CD4-positive, alpha-beta T cell treated with Interleukin-15 for 1 hour (primary cell): ENCODE measurements at regions not wholly inside any gene's neighbourhood (a gene's known extent, or its start where the extent isn't known, plus 50 kb on each side); places are given as distances from the start of the nearest gene placed in this dataset.

Source experiments
- DNase-seq: peaks from one replicate; pipeline ENCODE4 v3.0.0-alpha.2; 2020

DNA sequence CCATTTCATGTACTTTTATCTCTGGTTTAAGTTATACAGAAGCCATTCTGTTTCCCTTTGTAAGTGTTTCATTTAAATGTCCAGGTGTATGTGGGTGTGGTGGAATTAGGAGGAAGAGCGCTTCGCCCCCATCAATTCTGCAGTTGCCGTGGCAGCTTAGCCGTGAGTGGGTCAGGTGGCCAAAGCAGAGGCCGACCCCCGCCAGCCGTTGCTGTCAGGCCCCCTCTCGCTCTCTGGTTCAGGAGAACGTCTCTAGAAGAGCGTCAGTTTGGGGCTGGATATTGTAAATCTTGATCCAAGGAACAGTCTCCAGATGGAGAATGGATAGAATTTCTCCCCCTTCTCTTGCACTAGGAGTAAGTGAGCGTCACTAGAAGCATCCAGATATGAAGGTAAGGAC lies 367.4 kb downstream of the FOXA2 start:
- no peak for DNase-seq

DNA sequence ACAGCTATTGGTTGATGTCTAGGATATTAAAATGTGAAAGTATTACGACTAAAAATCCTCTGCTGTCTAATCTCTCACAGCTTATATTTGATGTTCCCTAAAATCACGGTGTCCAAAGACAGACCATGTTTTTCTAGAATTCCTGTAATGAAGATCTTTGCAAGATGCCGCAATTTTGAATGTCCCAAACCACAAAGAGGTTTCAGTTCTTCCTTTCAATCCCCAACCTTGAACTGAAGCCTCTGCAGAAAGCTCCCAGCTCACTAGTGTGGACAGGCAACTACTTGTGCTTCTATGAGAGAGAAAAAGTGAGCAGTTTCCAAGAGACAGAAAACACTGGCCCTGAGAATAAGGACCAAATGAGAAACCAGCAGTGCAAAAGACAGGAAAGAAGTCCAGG lies 370.1 kb downstream of the FOXA2 start:
- DNase-seq: no peak

DNA sequence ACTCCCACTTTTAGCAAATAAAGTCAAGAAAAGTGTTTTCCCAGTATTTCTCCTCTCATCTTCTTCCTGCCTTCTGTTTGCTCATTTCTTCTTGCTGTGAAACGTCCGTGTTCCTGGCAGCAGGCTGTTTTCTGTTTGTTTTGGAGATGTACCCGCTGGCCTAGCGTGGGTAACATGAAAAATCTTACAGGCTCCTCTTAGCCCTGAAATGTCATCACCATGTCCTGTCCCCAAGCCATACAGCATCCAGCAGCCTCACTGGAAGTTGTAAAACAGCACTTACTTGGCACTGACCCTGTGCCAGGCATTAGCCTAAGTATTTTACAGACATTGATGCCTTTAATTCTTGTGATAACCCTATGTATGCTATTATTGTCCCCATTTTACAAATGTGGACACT lies 371.1 kb downstream of the FOXA2 start:
- no peak for DNase-seq

DNA sequence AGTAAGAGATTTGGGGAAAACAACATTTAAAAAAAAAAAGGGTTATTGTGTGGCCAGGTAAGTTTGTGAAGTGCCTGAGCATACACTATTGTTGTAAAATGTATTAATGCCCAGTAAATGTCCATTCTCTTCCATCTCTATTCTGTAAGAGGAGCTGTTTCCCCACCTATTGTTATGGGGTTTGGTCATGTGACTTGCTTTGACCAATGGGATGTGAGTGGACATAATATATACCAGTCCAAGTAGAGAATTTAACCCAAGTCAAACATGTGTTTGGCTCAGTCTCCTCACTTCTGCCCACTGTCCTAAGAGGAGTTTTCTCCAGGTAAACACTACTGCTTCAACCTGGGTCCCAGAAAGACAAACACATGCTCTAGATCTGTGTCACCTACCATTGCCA lies 377.1 kb downstream of the FOXA2 start:
- no peak for DNase-seq

DNA sequence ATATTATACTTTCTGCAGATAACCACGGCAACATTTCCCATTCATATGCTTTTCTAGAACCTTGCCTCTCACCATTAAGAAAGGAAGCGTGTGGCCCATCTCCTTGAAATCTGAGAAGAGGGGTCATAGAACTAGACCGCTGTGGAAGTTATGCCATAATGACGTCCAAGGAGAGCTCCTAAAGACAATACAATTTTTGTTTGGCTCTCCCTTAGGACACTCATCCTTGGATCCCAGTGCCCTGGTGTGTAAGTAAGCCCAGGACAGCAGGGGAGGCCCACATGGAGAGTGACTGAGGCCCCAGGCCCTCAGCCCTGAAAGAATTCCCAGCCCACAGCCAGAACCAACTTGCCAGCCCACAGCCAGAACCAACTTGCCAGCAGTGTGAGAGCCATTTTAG lies 379.6 kb downstream of the FOXA2 start:
- DNase-seq: no peak

DNA sequence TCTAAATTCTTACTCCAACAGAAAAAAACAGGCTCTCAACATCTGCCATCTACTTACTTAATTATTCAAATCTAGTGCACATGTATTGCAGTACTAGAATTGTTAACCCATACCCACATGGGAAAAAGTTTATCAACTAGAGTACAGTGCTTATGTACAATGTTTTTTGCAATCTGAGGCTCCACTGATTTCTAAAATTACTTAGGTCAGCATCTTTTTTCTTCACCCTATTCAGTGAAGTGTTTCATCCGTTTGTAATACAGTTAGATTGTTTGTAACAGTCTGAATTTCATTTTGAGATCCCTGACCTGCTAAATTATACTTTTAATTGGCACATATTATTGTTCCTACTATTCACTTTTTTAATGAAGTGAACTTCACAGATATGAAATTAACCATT lies 402.2 kb downstream of the FOXA2 start:
- no peak for DNase-seq

DNA sequence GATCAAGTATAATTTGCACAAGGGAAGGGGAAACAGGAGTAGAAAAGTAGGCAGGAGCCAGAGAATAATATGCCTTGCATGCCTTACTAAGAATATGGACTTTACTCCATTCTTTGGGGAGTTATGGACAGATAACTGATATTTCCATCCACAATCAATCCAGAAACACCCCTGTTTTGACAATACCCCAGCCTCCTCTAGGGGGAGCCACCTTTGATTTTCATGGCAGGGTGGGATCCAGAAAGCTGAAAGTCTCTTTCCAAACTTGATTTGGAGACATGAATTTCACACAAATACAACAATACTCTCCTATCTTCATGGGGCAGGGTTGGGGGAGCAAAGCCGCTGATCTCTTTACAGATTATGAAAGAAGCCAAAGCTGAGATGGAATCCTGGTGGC lies 404.1 kb downstream of the FOXA2 start:
- DNase-seq: no peak

DNA sequence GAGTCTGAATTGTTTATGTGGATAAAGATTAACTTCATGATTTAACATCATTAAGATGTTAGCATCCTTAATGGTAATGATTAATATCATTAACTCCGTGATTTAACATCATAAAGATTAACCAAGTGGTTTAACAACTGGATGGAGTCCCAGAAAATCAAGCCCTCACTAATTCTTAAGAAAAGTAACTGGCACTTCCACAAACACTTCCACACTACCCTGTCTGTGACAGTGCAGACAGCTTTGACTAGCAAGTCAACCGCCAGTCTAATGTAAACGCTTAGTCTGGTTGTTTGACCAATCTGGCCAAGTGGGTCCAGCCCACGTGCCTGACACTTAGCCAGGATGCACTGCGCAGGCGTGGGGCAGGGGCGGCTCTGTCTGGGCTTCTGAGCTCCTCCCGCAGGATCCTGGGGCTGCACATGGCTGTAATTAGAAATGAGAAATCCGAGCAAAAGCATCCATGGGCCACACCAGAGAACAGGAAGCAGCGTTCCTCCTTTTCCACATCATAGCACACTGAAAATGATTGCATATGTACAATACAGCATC lies 424.2 kb downstream of the FOXA2 start:
- no peak for DNase-seq

DNA sequence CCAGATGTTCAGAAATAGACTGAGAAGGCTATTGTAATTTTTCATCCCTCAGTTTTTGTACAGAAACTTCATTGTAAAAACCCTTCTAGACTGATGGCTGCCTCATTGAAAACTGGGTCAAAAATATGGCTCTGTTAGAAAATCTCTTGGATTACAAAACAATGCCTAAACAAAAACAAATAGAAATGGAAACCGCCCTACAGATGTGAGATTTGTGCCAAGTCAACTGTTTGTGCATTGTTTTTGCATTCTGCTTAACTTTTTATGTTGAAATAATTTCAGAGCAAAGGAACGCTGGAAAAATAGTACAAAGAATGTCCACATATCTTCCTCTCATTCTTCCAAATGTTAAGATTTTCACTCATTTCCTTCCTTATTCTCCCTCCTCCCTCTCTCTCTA lies 425.1 kb downstream of the FOXA2 start:
- no peak for DNase-seq

DNA sequence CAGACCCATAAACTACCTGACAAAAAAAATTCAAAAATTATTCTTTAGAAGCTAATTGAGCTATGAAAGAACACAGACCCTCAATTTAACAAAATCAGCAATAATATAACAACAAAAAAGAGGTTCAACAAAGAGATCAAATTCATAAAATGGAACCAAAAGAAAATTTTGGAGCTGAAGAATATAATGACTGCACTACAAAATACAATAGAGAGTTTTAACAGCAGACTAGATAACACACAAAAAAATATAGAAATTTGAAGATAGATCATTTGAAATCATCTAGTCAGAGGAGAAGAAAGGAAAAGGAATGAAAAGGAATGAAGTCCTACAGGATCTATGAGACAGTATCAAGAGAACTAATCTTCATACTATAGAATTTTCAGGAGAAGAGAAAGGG lies 422.1 kb downstream of the PAX1 start:
- DNase-seq: no peak

DNA sequence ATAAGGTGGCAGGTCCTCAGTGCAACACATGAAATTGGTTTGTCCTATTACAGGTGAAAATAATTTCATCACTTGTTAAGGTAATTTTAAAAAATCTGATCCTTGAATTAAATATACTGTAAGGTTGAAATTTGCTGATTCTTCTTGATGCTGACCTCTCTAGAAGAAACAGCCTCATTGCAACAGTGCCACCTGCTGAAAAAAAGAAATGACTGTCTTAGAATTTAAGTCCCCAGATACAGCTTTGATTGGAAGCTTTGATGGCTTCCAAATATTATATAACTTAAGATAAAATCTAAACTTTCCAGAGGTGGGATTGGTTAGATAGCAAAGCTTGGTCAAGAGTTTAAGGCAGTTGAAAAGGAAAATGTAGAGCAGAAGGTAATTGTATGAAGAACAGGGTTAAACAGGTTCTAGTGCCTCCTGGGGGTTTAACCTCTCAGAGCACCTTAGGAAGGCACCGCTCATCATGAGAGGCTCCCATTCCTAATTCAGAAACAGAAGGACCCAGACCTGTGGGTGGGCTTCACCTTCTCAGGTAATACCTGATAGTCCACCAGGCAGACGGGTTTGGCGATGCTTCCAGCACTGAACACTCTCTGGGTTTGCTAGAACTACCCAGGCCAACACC lies 401.0 kb downstream of the PAX1 start:
- no peak for DNase-seq

DNA sequence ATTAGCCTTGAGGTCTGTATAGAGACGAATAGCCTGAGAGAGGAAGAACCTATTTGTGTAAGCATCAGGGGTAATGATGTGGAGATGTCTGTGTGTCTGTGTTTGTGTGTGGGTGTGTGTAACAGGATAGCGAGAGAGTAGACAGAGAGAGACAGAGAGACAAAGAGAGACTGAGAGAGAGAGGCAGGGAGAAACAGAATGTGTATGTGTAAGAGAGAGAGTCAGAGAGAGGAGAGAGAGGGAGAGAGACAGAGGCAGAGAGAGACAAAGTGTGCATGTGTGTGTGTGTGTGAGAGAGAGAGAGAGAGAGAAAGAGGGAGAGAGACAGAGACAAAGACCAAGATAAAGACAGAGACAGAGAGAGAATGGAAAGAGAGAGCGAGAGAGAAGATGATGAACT lies 396.1 kb downstream of the PAX1 start:
- DNase-seq: no peak

DNA sequence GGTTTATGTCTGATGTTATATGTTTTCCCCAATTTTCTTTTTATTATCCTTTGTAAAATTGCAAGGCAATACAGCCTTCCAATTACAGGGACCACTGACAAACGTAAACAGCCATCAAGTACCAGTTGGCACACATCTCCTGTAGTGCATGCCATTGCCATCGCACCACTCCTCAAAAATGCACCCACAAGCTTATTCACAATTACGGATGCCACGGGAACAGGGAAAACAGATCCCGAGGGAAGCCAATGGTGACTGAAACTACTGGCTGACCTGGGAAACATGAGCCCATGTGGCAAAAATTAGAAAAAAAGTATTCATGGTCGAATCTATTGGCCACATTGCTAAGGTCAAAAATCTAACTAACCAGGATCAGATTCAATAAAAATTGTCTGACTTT lies 395.2 kb downstream of the PAX1 start:
- no peak for DNase-seq

DNA sequence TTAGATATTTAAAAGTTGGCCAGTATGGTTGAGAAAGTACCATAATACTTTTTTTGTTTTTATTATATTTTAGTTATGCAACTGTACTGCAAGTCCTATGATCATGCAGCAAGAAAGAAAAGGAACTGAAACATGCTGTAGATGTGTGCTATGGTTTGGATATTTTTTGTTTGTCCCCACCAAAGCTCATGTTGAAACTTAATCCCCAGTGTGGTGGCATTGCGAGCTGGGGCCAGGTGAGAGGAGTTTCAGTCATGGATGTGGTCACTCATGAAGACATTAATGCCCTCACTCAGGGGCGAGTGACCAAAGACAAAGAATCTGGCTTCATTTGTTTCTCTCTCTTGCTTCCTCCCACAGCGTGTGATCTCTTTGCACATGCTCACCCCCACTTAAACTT lies 393.9 kb downstream of the PAX1 start:
- no peak for DNase-seq

DNA sequence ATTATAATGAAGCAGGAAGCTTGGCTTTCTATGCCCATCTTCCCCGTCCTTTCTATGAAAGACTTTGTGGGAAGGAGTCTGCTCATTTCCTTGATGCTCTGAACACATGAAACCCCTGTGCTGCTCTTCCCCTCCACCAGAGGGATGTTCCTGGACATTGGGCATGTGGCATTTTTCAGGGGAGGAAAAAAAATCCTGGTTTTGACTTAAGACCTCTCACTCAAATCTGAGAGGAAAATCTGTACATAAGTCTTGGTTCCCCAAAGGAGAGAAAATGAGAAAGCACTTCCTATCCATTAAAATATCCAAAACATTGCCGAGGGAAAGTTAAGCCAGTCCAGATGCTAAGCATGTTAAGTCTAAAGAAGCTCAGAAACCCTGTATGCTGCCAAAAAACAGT lies 393.0 kb downstream of the PAX1 start:
- DNase-seq: no peak

DNA sequence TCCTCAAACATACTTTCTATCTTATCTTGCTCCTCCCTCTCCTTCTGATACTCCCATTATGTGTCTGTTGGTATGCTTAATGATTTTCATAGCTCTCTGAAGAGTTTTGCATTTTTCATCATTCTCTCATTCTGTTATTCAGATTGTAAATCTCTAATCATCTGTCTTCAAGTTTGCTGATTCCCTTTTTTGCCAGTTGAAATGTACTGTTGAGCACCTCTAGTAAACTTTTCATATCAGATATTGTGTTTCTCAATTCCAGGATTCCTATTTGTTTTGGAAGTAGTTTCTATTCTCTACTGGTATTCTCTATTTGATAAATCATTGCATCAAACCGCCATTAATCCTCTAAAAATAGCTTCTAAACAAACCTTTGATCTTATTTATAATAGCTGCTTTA lies 387.7 kb downstream of the PAX1 start:
- DNase-seq: no peak

DNA sequence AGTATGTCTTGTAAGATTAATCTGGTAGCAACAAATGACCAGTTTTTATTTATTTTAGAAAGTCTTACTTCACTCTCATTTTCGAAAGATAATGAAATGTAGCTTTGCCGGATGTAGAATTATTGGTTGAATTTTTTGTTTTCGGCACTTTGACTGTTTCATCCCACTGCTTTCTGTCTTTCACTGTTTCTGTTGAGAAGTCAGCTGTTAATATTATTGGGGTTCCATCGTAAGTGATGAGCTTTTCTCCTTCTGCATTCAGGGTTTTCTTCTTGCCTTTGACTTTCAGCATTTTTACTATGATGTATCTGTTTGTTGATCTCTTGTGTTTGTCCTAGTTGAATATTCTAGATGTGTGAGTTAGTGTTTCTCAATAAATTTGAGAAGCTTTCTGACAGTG lies 383.4 kb downstream of the PAX1 start:
- DNase-seq: no peak

DNA sequence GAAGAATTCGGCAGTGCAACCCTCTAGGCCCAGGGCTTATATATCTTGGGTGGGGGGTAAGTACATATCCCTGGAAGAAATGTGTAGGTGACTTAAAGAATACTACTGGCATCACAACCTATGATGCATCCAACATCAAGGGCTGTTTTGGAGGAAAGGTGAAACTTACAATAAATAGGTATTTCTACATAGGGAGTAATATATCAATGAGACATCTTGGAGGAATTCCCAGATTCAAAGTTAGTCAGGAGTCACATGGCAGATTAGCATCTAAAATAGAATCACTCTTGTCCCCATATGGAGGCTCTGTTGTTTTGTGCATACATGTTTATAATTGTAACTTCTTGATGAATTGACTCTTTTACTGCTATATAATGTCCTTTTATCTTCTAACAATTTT lies 375.5 kb downstream of the PAX1 start:
- no peak for DNase-seq

DNA sequence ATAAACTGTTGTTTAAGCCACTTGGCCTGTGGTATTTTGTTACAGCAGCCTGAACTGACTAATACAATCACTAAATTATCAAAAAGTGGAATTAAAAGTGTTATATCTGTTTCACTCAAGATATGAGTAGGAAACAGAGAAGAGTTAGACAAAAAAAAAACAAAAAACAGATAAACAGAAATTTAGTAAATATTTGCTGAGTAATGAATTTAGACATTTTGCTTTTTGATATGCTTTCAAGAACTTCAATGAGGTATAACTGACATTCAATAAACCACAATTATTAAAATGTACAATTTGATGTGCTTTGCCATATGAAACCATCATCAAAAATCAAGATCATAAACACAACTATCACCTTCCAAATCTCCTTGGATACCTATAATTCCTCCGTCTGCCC lies 369.2 kb downstream of the PAX1 start:
- DNase-seq: no peak

DNA sequence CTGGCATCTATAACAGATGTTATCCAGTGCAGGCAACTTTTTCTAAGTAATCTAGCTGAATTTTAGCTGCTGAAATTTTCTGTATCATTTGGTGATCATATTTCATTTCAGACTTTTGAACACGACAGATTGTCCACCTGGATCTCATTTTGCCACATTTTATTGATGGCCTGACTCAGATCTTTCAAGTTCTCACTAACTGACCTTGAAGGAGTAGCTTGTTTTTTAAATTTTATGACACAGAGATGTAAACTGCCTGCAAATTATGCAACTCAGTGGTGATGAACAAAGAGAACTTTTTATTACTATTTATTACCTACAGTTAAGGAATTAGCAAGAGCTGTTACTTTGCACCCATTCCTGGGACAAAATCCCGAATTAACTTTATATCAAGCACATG lies 366.4 kb downstream of the PAX1 start:
- DNase-seq: no peak

DNA sequence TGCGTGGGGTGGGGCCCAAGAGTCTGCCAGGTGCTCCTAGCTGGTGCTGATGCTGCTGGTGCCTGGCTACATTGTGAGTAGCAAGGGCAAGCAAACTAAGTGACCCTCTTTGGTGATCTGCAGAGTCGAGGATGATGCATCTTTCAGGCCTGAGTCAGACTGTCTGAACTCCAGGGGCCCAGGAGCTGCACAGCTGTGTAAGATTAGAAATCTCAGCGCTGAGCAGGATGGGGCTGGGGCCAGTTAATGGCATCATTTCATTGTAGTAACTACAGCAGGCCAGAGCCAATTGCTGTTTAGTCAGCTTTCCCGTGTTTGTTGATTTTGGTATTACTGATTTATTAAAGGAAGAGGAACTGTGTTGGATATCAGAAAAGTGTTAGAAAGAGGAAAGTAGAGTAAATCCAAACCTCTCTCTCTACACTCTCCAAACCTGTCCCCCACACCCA lies 365.2 kb downstream of the PAX1 start:
- no peak for DNase-seq

DNA sequence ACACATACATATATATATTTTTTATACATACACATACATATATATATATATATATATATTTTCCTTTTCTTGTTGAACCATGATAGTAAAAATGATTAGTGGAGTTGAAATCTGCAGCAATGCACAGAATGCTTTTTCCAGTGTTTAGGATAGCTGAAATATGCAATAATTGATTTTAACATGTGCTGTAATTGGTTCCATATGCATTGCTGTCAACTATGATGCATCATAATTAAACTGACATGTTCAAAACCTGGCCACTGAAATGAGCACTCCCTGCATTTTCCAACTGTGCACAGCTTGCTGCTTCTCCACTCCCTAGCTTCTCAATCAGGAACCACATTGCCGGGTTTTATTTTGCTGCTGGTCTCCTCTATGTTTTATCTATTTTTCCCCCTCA lies 358.3 kb downstream of the PAX1 start:
- no peak for DNase-seq

DNA sequence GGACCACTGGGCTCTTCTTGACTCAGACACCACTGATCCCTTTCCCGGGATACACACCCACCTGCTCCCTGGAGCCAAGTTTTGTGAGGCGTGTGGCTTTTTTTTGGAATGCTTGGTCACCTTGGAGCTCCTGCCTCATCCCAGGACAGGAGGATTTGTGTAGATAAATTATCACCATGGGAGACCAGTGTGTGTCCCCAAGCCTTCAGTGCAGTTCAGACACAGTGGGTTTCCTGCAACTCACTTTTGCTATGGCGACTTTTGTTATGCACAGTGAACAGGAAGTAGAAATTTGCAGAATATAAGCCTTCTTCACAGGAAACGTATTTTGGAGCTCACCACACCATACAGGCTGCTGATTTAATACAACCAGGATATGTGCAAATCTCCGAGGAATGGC lies 357.4 kb downstream of the PAX1 start:
- DNase-seq: no peak

DNA sequence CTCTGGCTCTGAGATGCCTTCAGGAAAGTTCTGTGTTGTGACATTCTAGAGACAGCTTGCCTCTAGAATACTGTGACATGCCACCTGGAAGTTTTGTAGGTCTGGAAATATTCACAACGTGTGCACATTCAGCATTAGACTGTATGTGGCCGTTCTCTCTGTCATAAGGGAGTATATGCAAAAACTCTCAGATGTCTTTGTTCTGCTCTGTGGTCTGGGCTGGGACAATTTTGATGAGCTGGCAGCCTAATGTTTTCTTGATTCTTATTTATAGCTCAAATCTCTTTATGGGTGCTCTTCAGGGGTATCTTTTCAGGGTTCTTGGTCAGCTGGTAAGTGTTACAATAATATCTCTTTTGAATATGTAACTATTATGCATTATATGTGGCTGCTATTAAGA lies 355.1 kb downstream of the PAX1 start:
- DNase-seq: no peak

DNA sequence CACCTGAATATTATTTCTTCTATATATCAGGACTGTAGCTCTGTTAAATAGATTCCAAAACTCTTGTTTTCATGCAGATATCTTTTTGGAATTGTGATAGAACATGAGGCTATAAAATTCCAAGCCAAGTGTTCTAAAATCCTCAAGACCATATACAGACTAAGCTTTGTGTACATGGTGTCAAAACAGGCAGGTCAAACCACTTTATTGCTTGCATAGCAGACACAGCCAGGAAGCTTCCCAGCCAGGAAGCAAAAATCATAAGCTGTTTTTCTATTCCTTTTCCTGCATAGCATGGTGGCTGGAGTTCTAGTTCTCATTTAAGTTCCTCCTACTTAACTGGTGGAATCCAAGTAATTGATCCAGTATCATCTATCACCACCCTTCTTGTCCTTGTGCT lies 353.3 kb downstream of the PAX1 start:
- no peak for DNase-seq

DNA sequence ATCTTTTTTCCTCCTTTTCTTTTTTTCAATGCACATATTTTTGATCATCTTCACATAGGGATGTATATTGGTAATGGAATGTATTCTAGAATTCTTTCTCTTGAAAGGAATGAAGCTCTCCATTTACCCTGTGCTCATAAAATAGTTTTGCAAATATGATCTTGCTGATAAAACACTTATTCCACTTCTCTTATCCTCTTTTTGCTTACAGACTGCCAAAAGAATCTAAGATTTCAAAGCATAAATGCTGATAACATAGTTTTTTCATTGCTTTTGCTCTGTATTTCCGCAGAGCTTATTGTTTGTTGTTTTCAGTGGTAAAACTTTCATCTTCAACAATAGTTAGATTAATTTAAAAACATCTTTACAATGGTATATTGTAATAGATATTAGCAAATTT lies 350.5 kb downstream of the PAX1 start:
- DNase-seq: no peak
